ENCODE measurements at regions not wholly inside any gene's neighbourhood (a gene's known extent, or its start where the extent isn't known, plus 50 kb on each side); places are given as distances from the start of the nearest gene placed in this dataset.

DNA sequence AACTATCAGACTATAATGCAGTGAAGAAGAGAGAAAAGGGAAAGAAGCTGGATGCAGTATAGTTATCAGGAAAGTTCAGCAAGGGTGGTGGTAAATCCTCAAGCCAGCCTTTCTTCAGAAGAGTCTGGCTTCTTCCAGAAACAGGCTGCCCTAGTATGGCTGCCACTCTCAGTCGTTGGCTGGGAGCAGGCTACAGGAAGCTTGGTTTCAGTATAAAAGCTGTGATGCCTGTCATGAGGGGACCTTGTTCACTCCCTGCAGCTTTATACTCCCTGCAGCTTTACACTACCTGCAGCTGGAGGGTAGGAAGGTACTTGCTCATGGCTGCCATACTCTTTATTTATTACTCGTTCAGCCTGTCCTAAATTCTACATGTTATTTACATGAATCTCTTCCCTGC is 63.3 kb upstream of the ARHGAP18 start:
- no peak for FAIRE-seq
- H3K27ac ChIP-seq (ENCODE audit: control insufficient read depth, insufficient read depth, low read length): no peak overlapping the region

DNA sequence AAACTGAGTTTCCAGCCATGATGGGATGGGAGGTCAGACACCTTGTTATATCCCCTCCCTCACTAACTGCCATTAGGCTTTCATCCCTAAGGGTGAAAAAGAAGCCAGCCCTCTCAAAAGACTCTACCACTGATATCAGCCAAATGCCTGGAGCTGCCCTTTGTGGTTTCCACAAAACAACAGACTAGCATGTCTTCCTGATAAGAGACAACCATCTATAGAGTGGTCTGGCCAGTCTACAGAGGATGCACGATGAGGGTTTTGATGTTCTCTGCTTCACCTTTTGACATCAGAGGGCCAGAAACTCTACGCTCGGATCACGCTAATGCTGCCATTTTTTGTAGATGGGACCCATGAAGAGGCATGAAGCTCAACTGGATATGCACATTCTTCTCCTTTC is 61.7 kb upstream of the ARHGAP18 start:
- peaks cover 5% of the 10 kb centered on the region for H3K4me1 ChIP-seq (ENCODE audit: control insufficient read depth, extremely low read depth, insufficient read depth, low read length)
- DNase-seq (ENCODE audit: low read depth, low spot score) (no peak), FAIRE-seq (no peak)
- no peak overlapping the region for H2AFZ ChIP-seq (ENCODE audit: control insufficient read depth, low read length)
- TF ChIP-seq EZH2 (IDR thresholded peaks at IDR 0.05; ENCODE audit: low read length) (no peak), CTCF (optimal IDR thresholded peaks at IDR 0.05 in 1 of 3, IDR thresholded peaks at IDR 0.05 in 1 of 3, conservative IDR thresholded peaks at IDR 0.05 in 1 of 3; ENCODE audit: extremely low read depth in 1 of 3, insufficient read depth in 2 of 3, low read length in 3 of 3) (no peak)
- H3K9me1 ChIP-seq (ENCODE audit: control insufficient read depth, extremely low read depth, insufficient read depth, low read length): no peaks in the 10 kb centered on the region
- no peaks in the 10 kb centered on the region for H3K36me3 ChIP-seq (ENCODE audit: control insufficient read depth in 2 of 2, extremely low read depth in 1 of 2, insufficient read depth in 2 of 2, low read length in 2 of 2)
- no peaks in the 10 kb centered on the region for H3K27me3 ChIP-seq (ENCODE audit: control insufficient read depth, extremely low read depth, insufficient read depth, low read length)
- no peak overlapping the region for H3K4me3 ChIP-seq (ENCODE audit: control insufficient read depth in 2 of 3, extremely low read depth in 1 of 3, insufficient read depth in 2 of 3, low read depth in 1 of 3, low read length in 3 of 3)
- H4K20me1 ChIP-seq (ENCODE audit: control insufficient read depth, extremely low read depth, insufficient read depth, low read length): no peaks in the 10 kb centered on the region
- dilution Hi-C loops (cut with MboI; ENCODE audit: extremely low pct_ligation_motif_present, low sequenced_read_pairs): no loop called here
- H3K79me2 ChIP-seq (ENCODE audit: control insufficient read depth, insufficient read depth, low read length): no peaks in the 10 kb centered on the region
- no peak overlapping the region for H3K4me2 ChIP-seq (ENCODE audit: control insufficient read depth, extremely low read depth, insufficient read depth, low read depth, low read length)
- H3K9ac ChIP-seq (ENCODE audit: control insufficient read depth, extremely low read depth, insufficient read depth, low read length): no peak overlapping the region
- no peak overlapping the region for H3K27ac ChIP-seq (ENCODE audit: control insufficient read depth, insufficient read depth, low read length)
- H3K9me3 ChIP-seq (ENCODE audit: control insufficient read depth, low read depth, low read length): no peaks in the 10 kb centered on the region

More for the DNA sequence above, 63.3 kb upstream of the ARHGAP18 start:
- no peak overlapping the region for H3K9ac ChIP-seq (ENCODE audit: control insufficient read depth, extremely low read depth, insufficient read depth, low read length)
- H3K36me3 ChIP-seq (ENCODE audit: control insufficient read depth in 2 of 2, extremely low read depth in 1 of 2, insufficient read depth in 2 of 2, low read length in 2 of 2): no peaks in the 10 kb centered on the region
- no peaks in the 10 kb centered on the region for H3K9me3 ChIP-seq (ENCODE audit: control insufficient read depth, low read depth, low read length)
- no peak overlapping the region for H3K4me3 ChIP-seq (ENCODE audit: control insufficient read depth in 2 of 3, extremely low read depth in 1 of 3, insufficient read depth in 2 of 3, low read depth in 1 of 3, low read length in 3 of 3)
- no peaks in the 10 kb centered on the region for H3K79me2 ChIP-seq (ENCODE audit: control insufficient read depth, insufficient read depth, low read length)
- H3K4me2 ChIP-seq (ENCODE audit: control insufficient read depth, extremely low read depth, insufficient read depth, low read depth, low read length): no peak overlapping the region
- dilution Hi-C loops (cut with MboI; ENCODE audit: extremely low pct_ligation_motif_present, low sequenced_read_pairs): no loop called here
- no peaks in the 10 kb centered on the region for H3K9me1 ChIP-seq (ENCODE audit: control insufficient read depth, extremely low read depth, insufficient read depth, low read length)
- no peaks in the 10 kb centered on the region for H4K20me1 ChIP-seq (ENCODE audit: control insufficient read depth, extremely low read depth, insufficient read depth, low read length)
- TF ChIP-seq CTCF (optimal IDR thresholded peaks at IDR 0.05 in 1 of 3, IDR thresholded peaks at IDR 0.05 in 1 of 3, conservative IDR thresholded peaks at IDR 0.05 in 1 of 3; ENCODE audit: extremely low read depth in 1 of 3, insufficient read depth in 2 of 3, low read length in 3 of 3) (no peak), EZH2 (IDR thresholded peaks at IDR 0.05; ENCODE audit: low read length) (no peak)
- DNase-seq (ENCODE audit: low read depth, low spot score): no peak
- no peaks in the 10 kb centered on the region for H3K27me3 ChIP-seq (ENCODE audit: control insufficient read depth, extremely low read depth, insufficient read depth, low read length)
- H3K4me1 ChIP-seq (ENCODE audit: control insufficient read depth, extremely low read depth, insufficient read depth, low read length): no peaks in the 10 kb centered on the region
- H2AFZ ChIP-seq (ENCODE audit: control insufficient read depth, low read length): no peak overlapping the region
